HepG2 (cell line): ENCODE measurements at regions not wholly inside any gene's neighbourhood (a gene's known extent, or its start where the extent isn't known, plus 50 kb on each side); places are given as distances from the start of the nearest gene placed in this dataset.

Source experiments
- ATAC-seq: fragments of 200-7000 bp; cut with Tn5 transposase; 3 replicates; pipeline ENCODE4 v1.9.1; 2020; ENCODE audit warnings: mild to moderate bottlenecking, moderate library complexity
- BruUV-seq: library from RNA; stranded (reverse); fragments of 400-500 nt; replicated peaks from 2 replicates; lab custom pipeline; 2021; lab: Mats Ljungman, UMichigan
- CTCF ChIA-PET: fragments of 300-600 bp; formaldehyde crosslinking; extraction: SDS; loops from one replicate; lab custom pipeline; 2021; ENCODE audit warnings: low total read pairs, inconsistent platforms, low intra/inter-chr PET ratio; lab: Yijun Ruan, JAX
- POLR2A ChIA-PET: fragments of 350-600 bp; sonication (Branson Sonifier 250); formaldehyde crosslinking; loops from one replicate; lab custom pipeline; 2020; ENCODE audit warnings: antibody characterized with exemption, inconsistent platforms; lab: Yijun Ruan, JAX
- DNase-seq: peaks from one replicate; pipeline ENCODE4 v3.0.0-alpha.2; 2015; ENCODE audit warnings: low spot score
- FAIRE-seq: peaks from 3 replicates; lab custom pipeline; 2011; peaks lifted over from hg19 to GRCh38; lab: Jason Lieb, UNC
- H2AFZ ChIP-seq: one replicate; pipeline ENCODE4 v1.6.1; 2011; ENCODE audit warnings: low read length, inconsistent platforms
- H3K27ac ChIP-seq: fragments of 300-600 bp; 3 replicates; pipeline ENCODE4 v1.8.0; 2011; ENCODE audit warnings: mixed run types, mild to moderate bottlenecking, mixed read lengths, low read length, inconsistent platforms; ENCODE audit not compliant: insufficient read depth; ENCODE audit errors: extremely low read length
- H3K27me3 ChIP-seq, 2 experiments: fragments of 200-600 bp in 1 of 2; 2 replicates in 1 of 2; 3 replicates in 1 of 2; pipeline versions ENCODE4 v1.6.0 to v1.8.0; 2011; ENCODE audit warnings: low read length in 2 of 2, mild to moderate bottlenecking in 2 of 2, moderate library complexity in 2 of 2, inconsistent platforms in 1 of 2; ENCODE audit not compliant: insufficient read depth in 2 of 2, control insufficient read depth in 1 of 2
- H3K36me3 ChIP-seq, 2 experiments: fragments of 200-600 bp in 1 of 2; replicated peaks in 1 of 2; 2 replicates in 1 of 2; 3 replicates in 1 of 2; pipeline versions ENCODE4 v1.5.1 to v1.8.0; 2011; ENCODE audit warnings: low read length in 2 of 2, inconsistent platforms in 1 of 2; ENCODE audit not compliant: insufficient read depth in 2 of 2, control insufficient read depth in 1 of 2
- H3K4me1 ChIP-seq: 2 replicates; pipeline ENCODE4 v1.5.1; 2012; ENCODE audit warnings: low read length, inconsistent platforms; ENCODE audit not compliant: insufficient read depth
- H3K4me2 ChIP-seq: 2 replicates; pipeline ENCODE4 v1.6.0; 2011; ENCODE audit warnings: low read depth, low read length, inconsistent platforms
- H3K4me3 ChIP-seq, 3 experiments: fragments of 200-600 bp in 1 of 3; sonication (generic), shearing (Covaris generic) in 1 of 3; replicated peaks in 1 of 3; 2 replicates each; pipeline ENCODE4 v1.5.1; 2011 to 2016; ENCODE audit warnings: low read length in 3 of 3, inconsistent platforms in 2 of 3, low read depth in 2 of 3, mild to moderate bottlenecking in 2 of 3, control low read depth in 1 of 3, mixed read lengths in 1 of 3; ENCODE audit not compliant: insufficient read depth in 1 of 3
- H3K79me2 ChIP-seq: one replicate; pipeline ENCODE4 v1.6.1; 2011; ENCODE audit warnings: low read length, inconsistent platforms; ENCODE audit not compliant: insufficient read depth
- H3K9ac ChIP-seq: 2 replicates; pipeline ENCODE4 v1.6.0; 2011; ENCODE audit warnings: mild to moderate bottlenecking, low read depth, low read length, inconsistent platforms; ENCODE audit not compliant: insufficient read depth
- H3K9me3 ChIP-seq: 2 replicates; pipeline ENCODE4 v1.5.1; 2012; ENCODE audit warnings: mild to moderate bottlenecking, low read length
- H4K20me1 ChIP-seq: 2 replicates; pipeline ENCODE4 v1.6.0; 2011; ENCODE audit warnings: inconsistent platforms, mild to moderate bottlenecking, low read length, moderate library complexity; ENCODE audit not compliant: insufficient read depth
- ATM ChIP-seq: fragments of 450-650 bp; IDR thresholded peaks from 2 replicates; pipeline ENCODE4 v1.7.1; 2017; ENCODE audit warnings: mild to moderate bottlenecking, borderline replicate concordance
- HOXD1 ChIP-seq: sonication (generic); formaldehyde crosslinking; IDR thresholded peaks from 2 replicates; pipeline ENCODE4 v1.5.0; 2020; ENCODE audit warnings: missing genetic modification reagents
- KMT2A ChIP-seq: sonication (generic); formaldehyde crosslinking; IDR thresholded peaks from 2 replicates; pipeline ENCODE4 v1.4.0; 2020; ENCODE audit warnings: missing genetic modification reagents
- LBX2 ChIP-seq: sonication (generic); formaldehyde crosslinking; IDR thresholded peaks from 2 replicates; pipeline ENCODE4 v1.5.0; 2020; ENCODE audit warnings: missing genetic modification reagents, mild to moderate bottlenecking, borderline replicate concordance
- MED8 ChIP-seq: sonication (generic); formaldehyde crosslinking; IDR thresholded peaks from 2 replicates; pipeline ENCODE4 v1.8.1; 2023; ENCODE audit warnings: mild to moderate bottlenecking, missing genetic modification reagents; ENCODE audit not compliant: insufficient replicate concordance
- SRY ChIP-seq: sonication (generic); formaldehyde crosslinking; IDR thresholded peaks from 2 replicates; pipeline ENCODE4 v1.8.0; 2022; ENCODE audit warnings: mild to moderate bottlenecking, missing genetic modification reagents
- WIZ ChIP-seq: sonication (generic); formaldehyde crosslinking; IDR thresholded peaks from 2 replicates; pipeline ENCODE4 v1.5.1; 2020; ENCODE audit warnings: mild to moderate bottlenecking, missing genetic modification reagents
- ZBTB34 ChIP-seq: sonication (generic); formaldehyde crosslinking; IDR thresholded peaks from 2 replicates; pipeline ENCODE4 v1.8.0; 2022; ENCODE audit warnings: mild to moderate bottlenecking, missing genetic modification reagents
- ZNF124 ChIP-seq: sonication (generic); formaldehyde crosslinking; IDR thresholded peaks from 2 replicates; pipeline ENCODE4 v1.4.0; 2020; ENCODE audit warnings: missing genetic modification reagents
- ZNF225 ChIP-seq: sonication (generic); formaldehyde crosslinking; IDR thresholded peaks from 2 replicates; pipeline ENCODE4 v1.4.0; 2020; ENCODE audit warnings: mild to moderate bottlenecking, missing genetic modification reagents
- ZNF773 ChIP-seq: sonication (generic); formaldehyde crosslinking; IDR thresholded peaks from 2 replicates; pipeline ENCODE4 v1.4.0; 2020; ENCODE audit warnings: missing genetic modification reagents, borderline replicate concordance
- WGBS: methylation state at CpG from one replicate; pipeline ENCODE4 v1.1.6; 2017; ENCODE audit warnings: low lambda C conversion rate; 5-methylcytosine and 5-hydroxymethylcytosine counted together
- in situ Hi-C: cut with HindIII; loops from 2 replicates; pipeline ENCODE4 v1.10.0; 2017; ENCODE audit warnings: low pct_unique_long_range_greater_than_20kb; ENCODE audit not compliant: extremely low pct_ligation_motif_present
- intact Hi-C: fragments of 100-400 bp; cut with micrococcal nuclease; formaldehyde crosslinking; loops from one replicate; pipeline ENCODE4 v1.10.0; 2022; ENCODE audit not compliant: unreplicated experiment

GRCh38 chr7:46723003-46723402 is 801.9 kb upstream of the IGFBP3 start:
- intact Hi-C loops, result no loop called here
- Histone ChIP-seq H3K4me3 (no peak overlapping the region), H3K9ac (no peak overlapping the region), H3K4me1 (no peaks in the 10 kb centered on the region), H3K36me3 (no peaks in the 10 kb centered on the region), H3K27me3 (no peaks in the 10 kb centered on the region), H3K9me3 (no peaks in the 10 kb centered on the region), H3K79me2 (no peaks in the 10 kb centered on the region), H4K20me1 (no peaks in the 10 kb centered on the region), H3K4me2 (no peak overlapping the region), H2AFZ (no peak overlapping the region), H3K27ac (no peak overlapping the region)
- 65% methylated on average over 6 of the region's 7 CpGs for WGBS
- no peak for DNase-seq
- FAIRE-seq, result no peak
- POLR2A ChIA-PET, result no interaction called here
- no TSS peak for BruUV-seq
- ATAC-seq, result no peak
- in situ Hi-C loops, result no loop called here
- TF ChIP-seq ZNF225 (no peak), WIZ (CRISPR knock-in tag) (no peak), SRY (CRISPR knock-in tag) (no peak), LBX2 (no peak), ZNF124 (no peak), ATM (no peak), HOXD1 (CRISPR knock-in tag) (no peak), ZNF773 (no peak), MED8 (CRISPR knock-in tag) (no peak), ZBTB34 (CRISPR knock-in tag) (no peak), KMT2A (CRISPR knock-in tag) (no peak)
- CTCF ChIA-PET, result no interaction called here
